Activated naive CD4-positive, alpha-beta T cell treated with anti-CD3 and anti-CD28 coated beads, Interleukin-2, amount 10 ng/mL, durations not matched to agents 7 days and 5 days (primary cell): ENCODE measurements at regions not wholly inside any gene's neighbourhood (a gene's known extent, or its start where the extent isn't known, plus 50 kb on each side); places are given as distances from the start of the nearest gene placed in this dataset.

Experiments used
- CTCF ChIA-PET: fragments of 350-600 bp; sonication (Branson Sonifier 250); formaldehyde crosslinking; loops from one replicate; lab custom pipeline; 2021; ENCODE audit warnings: antibody characterized with exemption; lab: Charles Lee
- DNase-seq: peaks from one replicate; pipeline ENCODE4 v3.0.0-alpha.2; 2020
- H3K27ac Mint-ChIP-seq: one replicate; pipeline ENCODE4 v1.8.0; 2021; ENCODE audit warnings: mild to moderate bottlenecking, moderate library complexity, mixed read lengths
- H3K27me3 Mint-ChIP-seq: one replicate; pipeline ENCODE4 v1.8.0; 2021; ENCODE audit warnings: mild to moderate bottlenecking, mixed read lengths
- H3K36me3 Mint-ChIP-seq: one replicate; pipeline ENCODE4 v1.8.0; 2021; ENCODE audit warnings: mixed read lengths
- H3K4me1 Mint-ChIP-seq: one replicate; pipeline ENCODE4 v1.8.0; 2021; ENCODE audit warnings: mixed read lengths
- H3K4me3 Mint-ChIP-seq: one replicate; pipeline ENCODE4 v1.8.0; 2021; ENCODE audit warnings: mild to moderate bottlenecking, moderate library complexity, mixed read lengths
- H3K9me3 Mint-ChIP-seq: one replicate; pipeline ENCODE4 v1.8.0; 2021; ENCODE audit warnings: mixed read lengths

DNA sequence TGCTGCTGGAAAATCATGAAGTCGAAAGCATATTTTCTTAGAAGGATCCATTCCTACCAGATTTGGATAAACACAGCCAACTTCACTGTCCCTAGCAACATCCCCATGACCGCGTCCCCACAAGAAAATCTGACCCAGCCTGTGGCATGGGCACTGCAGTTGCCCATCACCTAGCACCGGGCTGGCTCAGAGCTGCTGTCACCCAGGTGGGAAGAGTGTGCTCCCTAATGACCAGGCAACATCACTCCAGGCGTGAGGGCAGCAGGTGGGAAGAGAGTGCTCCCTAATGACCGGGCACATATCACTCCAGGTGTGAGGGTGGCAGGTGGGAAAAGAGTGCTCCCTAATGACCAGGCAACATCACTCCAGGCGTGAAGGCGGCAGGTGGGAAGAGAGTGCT, 238.0 kb downstream of the TBXT start:
- Mint-ChIP-seq H3K36me3 (no peaks in the 10 kb centered on the region), H3K4me1 (no peaks in the 10 kb centered on the region), H3K9me3 (no peaks in the 10 kb centered on the region), H3K27ac (no peak overlapping the region), H3K27me3 (no peaks in the 10 kb centered on the region), H3K4me3 (no peak overlapping the region)
- no peak for DNase-seq
- CTCF ChIA-PET, result no interaction called here

DNA sequence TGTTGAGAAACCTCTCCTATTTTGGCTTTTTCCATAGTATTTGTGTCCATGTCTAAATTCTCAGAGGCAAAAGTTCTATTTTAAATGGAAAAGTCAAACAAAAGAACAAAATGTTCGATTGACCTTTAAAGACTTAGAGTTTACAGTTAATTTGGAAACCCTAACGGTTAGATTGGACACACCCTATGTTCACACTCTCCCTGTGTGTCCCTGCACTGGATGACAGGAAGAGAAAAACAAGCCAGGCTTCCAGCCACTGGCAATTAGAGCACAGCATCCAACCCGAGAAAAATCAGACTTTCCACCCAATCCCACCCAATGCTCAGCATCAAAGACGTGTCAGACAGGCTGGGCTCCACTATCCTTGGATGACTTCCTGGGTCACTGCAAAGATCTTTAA, 241.3 kb downstream of the TBXT start:
- Mint-ChIP-seq H3K4me1 (no peaks in the 10 kb centered on the region), H3K9me3 (no peaks in the 10 kb centered on the region), H3K4me3 (no peak overlapping the region), H3K27ac (no peak overlapping the region), H3K27me3 (peaks cover 4% of the 10 kb centered on the region), H3K36me3 (no peaks in the 10 kb centered on the region)
- no peak for DNase-seq
- CTCF ChIA-PET, result no interaction called here

DNA sequence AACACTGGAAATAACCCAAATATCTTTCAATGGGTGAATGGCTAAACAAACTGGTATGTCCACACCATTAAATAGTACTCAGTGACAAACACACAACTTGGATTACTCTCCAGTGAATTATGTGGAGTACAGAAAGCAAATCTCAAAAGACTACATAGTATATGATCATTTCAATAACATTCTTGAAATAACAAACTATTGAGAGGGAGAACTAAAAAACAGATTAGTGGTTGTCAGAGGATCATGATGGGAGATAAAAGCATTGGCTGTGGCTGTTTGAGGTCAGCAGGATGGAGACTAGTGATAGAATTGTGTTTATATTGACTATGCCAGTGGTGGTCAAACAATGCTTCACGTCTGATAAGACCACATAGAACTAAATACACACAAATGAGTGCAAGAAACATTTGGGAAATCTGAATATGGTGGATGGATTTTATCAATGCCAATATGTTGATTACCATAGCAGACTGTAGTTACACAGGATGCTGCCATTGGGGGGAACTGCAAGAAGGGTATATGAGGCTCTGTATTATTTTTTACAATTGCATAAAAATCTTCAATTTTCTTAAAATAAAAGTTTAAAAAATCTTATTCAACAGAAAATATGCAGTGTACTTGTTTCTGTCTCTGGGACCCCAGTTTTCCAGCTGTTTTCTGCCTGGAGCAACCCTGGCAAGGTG, 242.0 kb downstream of the TBXT start:
- Mint-ChIP-seq H3K27me3 (peaks cover 4% of the 10 kb centered on the region), H3K9me3 (no peaks in the 10 kb centered on the region), H3K4me3 (no peak overlapping the region), H3K36me3 (no peaks in the 10 kb centered on the region), H3K27ac (no peak overlapping the region), H3K4me1 (no peaks in the 10 kb centered on the region)
- CTCF ChIA-PET, result no interaction called here
- DNase-seq, result no peak

DNA sequence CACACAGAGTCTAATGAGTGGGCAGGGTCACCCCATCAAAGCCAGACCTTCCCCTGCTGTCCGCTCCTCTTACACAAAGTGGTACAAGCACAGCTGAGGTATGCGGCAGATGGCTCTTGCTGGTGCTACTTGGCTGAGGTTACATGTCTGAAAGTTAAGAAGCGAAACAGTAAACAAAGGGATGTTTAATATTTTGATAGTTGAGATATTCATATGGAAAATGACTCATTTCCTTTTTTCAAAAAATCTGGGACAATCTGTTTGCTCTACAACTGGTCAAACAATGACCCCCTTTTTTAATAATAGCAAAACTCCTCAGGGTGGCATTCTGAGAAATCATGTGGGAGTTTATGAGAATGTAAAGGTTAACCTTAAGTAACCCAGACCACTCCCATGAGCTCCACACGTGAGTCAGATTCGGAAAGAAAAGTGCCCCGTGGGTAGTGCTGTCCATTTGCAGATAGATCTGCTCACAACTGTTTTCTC, 245.3 kb downstream of the TBXT start:
- Mint-ChIP-seq H3K27ac (no peak overlapping the region), H3K4me1 (no peaks in the 10 kb centered on the region), H3K27me3 (peaks cover 4% of the 10 kb centered on the region), H3K9me3 (no peaks in the 10 kb centered on the region), H3K4me3 (no peak overlapping the region), H3K36me3 (no peaks in the 10 kb centered on the region)
- CTCF ChIA-PET, result no interaction called here
- DNase-seq, result no peak

DNA sequence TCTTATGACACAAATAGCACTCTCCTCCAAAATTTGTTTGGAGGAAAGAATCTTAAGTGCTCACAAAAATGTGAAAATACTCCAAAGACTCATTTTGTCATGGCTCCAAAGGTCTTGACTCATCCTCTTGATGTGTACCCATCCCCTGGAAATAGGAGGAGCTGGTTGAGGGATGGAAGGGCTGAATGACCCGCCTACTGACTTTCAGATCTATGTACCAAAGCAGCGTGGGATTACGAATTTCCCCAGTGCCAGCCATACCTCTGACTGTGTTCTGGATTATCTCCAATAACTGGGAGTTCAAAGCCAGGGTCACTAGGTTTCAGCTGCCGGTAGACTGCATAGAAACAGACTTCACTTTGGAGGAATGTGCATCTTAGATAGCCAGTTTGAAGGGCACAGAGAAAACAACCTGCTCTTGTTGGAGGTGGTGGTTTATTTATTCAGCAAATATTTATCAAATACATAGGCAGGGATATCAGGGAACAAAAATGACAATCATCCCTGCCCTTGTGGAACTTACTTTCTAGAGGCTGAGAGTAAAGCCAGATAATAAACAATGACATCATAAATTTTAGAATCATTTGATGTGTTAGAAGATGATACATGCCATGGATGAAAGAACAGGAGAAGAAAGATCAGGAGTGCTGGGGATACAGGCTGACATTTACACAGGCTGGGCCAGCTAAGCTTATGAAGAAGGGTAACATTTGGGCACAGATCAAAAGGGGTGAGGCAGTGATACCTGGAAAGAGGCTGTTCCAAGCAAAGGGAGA, 246.6 kb downstream of the TBXT start:
- no peaks in the 10 kb centered on the region for H3K36me3 Mint-ChIP-seq
- peaks cover 4% of the 10 kb centered on the region for H3K27me3 Mint-ChIP-seq
- no peaks in the 10 kb centered on the region for H3K4me1 Mint-ChIP-seq
- DNase-seq, result no peak
- no peaks in the 10 kb centered on the region for H3K9me3 Mint-ChIP-seq
- CTCF ChIA-PET, result no interaction called here
- H3K4me3 Mint-ChIP-seq, result no peak overlapping the region
- no peak overlapping the region for H3K27ac Mint-ChIP-seq

DNA sequence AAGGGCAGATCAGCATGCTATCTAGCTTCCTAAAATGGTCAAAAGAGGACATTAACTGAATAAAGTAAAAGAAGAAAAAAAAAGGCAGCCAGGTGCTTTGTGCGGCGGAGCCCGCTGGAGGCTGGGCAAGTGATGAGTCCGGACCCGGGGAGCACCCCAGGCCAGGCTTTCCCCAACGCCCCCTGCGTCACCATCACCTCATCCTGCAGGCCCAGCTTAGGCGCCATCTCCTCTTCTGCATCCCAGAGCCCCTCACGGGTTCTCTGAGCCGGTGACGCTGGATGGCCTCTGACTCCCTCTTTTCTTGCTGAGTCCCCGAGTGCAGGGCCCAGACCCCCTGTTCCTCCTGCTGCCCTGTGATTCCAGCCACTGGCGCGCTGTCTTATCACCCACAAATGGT, 250.1 kb downstream of the TBXT start:
- no peak for DNase-seq
- no peak overlapping the region for H3K27ac Mint-ChIP-seq
- H3K9me3 Mint-ChIP-seq, result no peaks in the 10 kb centered on the region
- no peaks in the 10 kb centered on the region for H3K4me1 Mint-ChIP-seq
- H3K27me3 Mint-ChIP-seq, result peaks cover 4% of the 10 kb centered on the region
- no peak overlapping the region for H3K4me3 Mint-ChIP-seq
- CTCF ChIA-PET, result no interaction called here
- no peaks in the 10 kb centered on the region for H3K36me3 Mint-ChIP-seq

DNA sequence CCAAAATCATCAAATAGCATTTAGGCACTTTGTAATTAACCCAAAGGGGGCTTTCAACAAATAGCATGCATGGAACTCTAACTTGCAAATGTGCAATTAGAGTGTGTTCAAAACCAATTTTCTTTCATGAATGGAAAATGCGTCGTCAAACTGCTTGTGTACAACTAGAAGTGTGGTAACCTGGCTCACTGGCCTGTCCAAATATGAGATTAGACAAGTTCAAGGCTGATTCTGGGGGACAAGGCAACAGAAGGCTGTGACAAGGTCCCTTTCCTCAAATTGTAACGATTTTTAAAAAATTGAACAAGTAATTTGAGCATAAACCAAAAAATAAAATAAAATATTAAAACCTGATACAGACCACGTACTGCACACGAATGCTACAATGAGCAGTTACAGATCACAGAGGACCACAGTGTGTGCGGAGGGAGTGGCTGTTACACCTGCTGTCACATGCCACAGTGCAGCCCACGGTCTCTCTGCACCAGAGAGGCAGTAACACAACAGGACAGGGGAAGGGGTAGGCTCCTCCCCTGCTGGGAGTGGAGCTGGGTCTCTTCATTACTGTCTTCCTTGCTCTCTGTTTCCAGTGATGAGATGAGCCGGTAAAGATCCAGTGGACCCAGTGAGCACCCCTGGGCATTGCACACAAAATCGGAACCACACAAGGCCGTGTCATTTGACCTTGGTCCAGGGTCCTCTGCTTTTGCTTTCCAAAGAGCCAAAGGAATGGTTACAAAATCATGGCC, 252.2 kb upstream of the PDE10A start:
- Mint-ChIP-seq H3K27me3 (no peaks in the 10 kb centered on the region), H3K36me3 (no peaks in the 10 kb centered on the region), H3K27ac (no peak overlapping the region), H3K4me1 (no peaks in the 10 kb centered on the region), H3K4me3 (no peak overlapping the region), H3K9me3 (no peaks in the 10 kb centered on the region)
- no peak for DNase-seq
- CTCF ChIA-PET, result no interaction called here

DNA sequence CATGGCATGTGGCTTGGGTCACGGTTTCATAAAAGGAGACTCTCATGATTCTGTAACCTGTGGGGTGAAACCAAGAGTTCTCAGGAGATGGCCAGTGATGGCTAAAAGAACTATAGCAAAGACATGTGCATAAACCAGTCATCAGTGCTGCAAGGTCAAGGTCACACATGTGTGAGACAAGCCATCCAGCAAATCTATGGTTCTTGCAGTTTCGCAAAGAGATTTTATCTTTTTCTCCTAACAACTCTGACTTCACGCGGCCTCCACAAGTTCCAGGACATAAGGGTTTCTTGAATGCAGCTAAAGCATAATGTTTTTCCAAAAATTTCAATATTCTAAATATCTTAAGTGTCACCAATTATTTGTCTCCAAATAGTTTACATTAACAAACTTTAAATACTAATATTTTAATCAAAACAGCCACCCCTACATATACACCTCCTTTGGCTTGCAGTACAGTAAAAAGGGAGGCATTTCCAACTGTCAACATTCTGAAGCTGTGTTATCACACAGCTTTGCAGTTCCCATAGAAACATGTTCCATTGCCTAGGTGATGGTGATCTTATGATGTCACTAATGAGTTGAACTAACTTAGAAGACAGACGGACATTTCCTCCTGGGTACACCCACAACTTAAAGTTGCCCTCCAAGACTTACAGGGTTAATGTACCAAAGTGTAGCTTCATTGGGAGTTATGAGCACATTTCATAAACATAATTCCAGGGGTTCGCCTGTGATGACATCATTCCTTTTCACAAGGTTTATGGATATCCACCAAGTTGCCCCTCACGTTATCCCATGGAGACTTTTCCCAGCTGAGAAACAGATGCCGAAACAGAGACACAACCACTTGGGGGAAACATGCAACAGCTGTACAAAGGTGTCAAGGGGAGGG, 250.9 kb upstream of the PDE10A start:
- Mint-ChIP-seq H3K27me3 (no peaks in the 10 kb centered on the region), H3K4me3 (no peak overlapping the region), H3K36me3 (no peaks in the 10 kb centered on the region), H3K9me3 (no peaks in the 10 kb centered on the region), H3K4me1 (no peaks in the 10 kb centered on the region), H3K27ac (no peak overlapping the region)
- DNase-seq, result no peak
- CTCF ChIA-PET, result no interaction called here

DNA sequence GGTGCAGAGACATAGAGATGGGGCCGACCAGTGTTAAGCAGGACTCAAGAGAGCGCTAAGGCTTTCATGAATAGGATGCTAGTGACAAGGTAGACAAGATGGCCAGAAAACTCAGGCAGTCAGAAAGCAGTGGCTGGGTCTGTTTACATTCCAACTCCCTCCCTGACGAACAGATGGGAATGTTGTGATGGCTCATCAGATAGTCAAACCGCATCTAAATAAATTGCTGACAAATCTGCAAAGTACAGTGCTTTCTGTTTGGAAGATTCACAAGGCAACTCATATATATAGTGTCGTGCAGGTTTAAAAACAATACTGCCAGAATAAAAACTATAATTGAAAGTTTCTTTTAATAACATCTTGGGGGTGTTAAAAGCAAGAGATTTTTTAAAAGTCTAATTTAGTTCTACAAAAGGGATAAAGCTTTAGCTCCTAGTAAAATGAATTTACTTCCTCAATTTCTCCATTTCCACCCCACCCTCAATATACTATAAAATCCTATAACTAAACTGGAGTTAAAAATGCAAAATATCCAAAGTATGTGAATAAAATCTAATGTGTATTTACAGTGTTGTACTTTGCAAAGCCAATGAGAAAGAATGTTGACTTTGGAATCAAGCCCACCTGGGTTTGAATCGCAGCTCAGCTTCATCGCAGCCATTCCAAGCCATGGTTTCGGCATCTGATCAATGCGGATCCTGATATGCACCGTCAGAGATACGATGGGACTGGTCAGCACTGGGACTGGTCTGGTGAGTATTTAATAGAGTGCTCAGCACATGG, 247.3 kb upstream of the PDE10A start:
- no peak for DNase-seq
- Mint-ChIP-seq H3K36me3 (no peaks in the 10 kb centered on the region), H3K4me1 (no peaks in the 10 kb centered on the region), H3K27me3 (no peaks in the 10 kb centered on the region), H3K4me3 (no peak overlapping the region), H3K27ac (no peak overlapping the region), H3K9me3 (peaks cover 3% of the 10 kb centered on the region)
- CTCF ChIA-PET, result no interaction called here

DNA sequence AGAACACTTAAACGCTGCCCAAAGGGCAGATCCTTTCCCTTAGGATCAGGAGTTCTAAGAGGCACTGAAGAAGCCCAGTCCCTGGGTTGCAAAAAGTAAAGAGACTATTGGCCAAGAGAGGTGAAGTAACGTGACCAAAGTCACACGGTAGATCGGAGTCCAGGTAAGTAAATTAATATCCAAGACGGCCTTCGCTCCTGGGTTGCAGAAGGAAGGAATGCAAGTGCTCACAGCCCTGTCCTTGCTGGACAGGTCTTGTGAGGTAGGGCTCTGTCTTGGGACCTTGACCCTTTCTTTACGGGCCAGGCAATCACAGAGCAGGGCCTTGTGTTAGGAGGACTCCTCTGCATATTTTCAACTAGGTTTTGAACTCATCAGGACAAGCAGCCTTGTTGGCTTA, 243.7 kb upstream of the PDE10A start:
- peaks cover 3% of the 10 kb centered on the region for H3K9me3 Mint-ChIP-seq
- no peak overlapping the region for H3K4me3 Mint-ChIP-seq
- H3K27me3 Mint-ChIP-seq, result no peaks in the 10 kb centered on the region
- H3K27ac Mint-ChIP-seq, result no peak overlapping the region
- DNase-seq, result no peak
- CTCF ChIA-PET, result no interaction called here
- no peaks in the 10 kb centered on the region for H3K4me1 Mint-ChIP-seq
- H3K36me3 Mint-ChIP-seq, result no peaks in the 10 kb centered on the region

DNA sequence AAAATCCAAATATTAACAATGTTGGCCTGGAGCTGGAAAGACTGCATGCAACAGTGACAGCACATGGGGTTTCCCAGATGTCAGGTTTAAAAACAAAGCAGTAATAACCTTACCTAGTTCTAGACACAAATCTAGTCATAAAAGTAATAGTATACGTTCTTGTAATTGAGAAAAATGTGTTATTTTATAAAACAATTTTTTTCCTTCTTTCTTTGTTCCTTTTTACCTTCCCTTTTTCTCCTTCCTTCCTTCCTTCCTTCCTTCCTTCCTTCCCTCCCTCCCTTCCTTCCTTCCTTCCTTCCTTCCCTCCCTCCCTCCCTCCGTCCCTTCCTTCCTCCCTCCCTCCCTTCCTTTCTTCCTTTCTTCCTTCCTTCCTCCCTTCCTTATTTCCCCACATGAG, 242.7 kb upstream of the PDE10A start:
- H3K9me3 Mint-ChIP-seq, result peaks cover 3% of the 10 kb centered on the region
- no peak overlapping the region for H3K4me3 Mint-ChIP-seq
- CTCF ChIA-PET, result no interaction called here
- no peaks in the 10 kb centered on the region for H3K4me1 Mint-ChIP-seq
- no peaks in the 10 kb centered on the region for H3K36me3 Mint-ChIP-seq
- DNase-seq, result no peak
- no peak overlapping the region for H3K27ac Mint-ChIP-seq
- no peaks in the 10 kb centered on the region for H3K27me3 Mint-ChIP-seq

DNA sequence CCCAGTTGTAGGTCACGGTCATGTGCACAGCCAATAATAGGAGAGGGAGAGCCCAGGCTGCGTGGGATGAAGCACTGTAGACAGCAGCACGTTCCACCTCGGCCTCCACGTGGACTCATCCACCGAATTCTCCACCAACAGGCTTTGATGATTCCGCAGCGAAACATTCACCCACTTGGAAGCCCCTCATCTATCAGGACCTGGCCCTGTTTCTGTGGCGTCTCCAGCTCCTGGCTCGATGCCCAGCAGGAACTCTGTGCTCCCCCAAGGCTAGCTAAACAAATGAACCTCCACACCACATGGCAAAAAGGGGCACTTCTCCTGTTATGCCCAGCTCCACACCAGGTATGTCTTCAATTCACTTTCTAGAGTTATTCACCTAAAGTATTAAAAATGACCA, 237.9 kb upstream of the PDE10A start:
- H3K27ac Mint-ChIP-seq, result no peak overlapping the region
- H3K4me3 Mint-ChIP-seq, result no peak overlapping the region
- no peak for DNase-seq
- CTCF ChIA-PET, result no interaction called here
- H3K9me3 Mint-ChIP-seq, result no peaks in the 10 kb centered on the region
- H3K4me1 Mint-ChIP-seq, result no peaks in the 10 kb centered on the region
- no peaks in the 10 kb centered on the region for H3K36me3 Mint-ChIP-seq
- no peaks in the 10 kb centered on the region for H3K27me3 Mint-ChIP-seq

DNA sequence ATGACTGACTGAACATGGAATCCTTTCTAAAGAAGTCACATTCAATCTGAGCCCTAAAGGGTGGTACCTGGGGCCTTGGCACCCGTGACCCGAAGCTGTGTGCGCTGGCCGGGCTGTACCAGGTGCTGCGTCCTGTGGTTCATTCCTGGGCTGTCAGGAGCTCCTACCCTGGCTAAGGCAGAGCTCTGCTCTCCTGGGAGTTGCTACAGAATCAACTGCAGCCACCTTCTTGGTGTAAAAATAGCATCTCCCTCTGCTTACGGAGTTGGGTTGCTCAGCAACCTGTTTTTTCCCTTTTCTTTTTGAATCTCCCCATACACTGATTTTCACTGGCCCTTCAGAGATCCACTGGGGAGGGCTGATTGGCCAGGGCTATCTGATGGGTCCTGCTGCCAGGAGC, 236.6 kb upstream of the PDE10A start:
- Mint-ChIP-seq H3K4me1 (no peaks in the 10 kb centered on the region), H3K9me3 (no peaks in the 10 kb centered on the region), H3K27me3 (no peaks in the 10 kb centered on the region), H3K27ac (no peak overlapping the region), H3K36me3 (no peaks in the 10 kb centered on the region), H3K4me3 (no peak overlapping the region)
- CTCF ChIA-PET, result no interaction called here
- DNase-seq, result no peak
